ENCODE measurements at regions not wholly inside any gene's neighbourhood (a gene's known extent, or its start where the extent isn't known, plus 50 kb on each side); places are given as distances from the start of the nearest gene placed in this dataset.

- TF ChIP-seq ZNF124 (CRISPR knock-in tag; IDR thresholded peaks at IDR 0.05) (peak; percentile 59; the same call in 1 of the 2 replicates), ZNF556 (CRISPR knock-in tag; IDR thresholded peaks at IDR 0.05; ENCODE audit: borderline replicate concordance) (peak; percentile 58; the same call in 1 of the 2 replicates), DRAP1 (CRISPR knock-in tag; IDR thresholded peaks at IDR 0.05) (peak; percentile 69), ZBTB33 (CRISPR knock-in tag; IDR thresholded peaks at IDR 0.05) (peak; percentile 75), BHLHE40 (IDR thresholded peaks at IDR 0.05; ENCODE audit: low read length) (peak; percentile 76), ARID5B (CRISPR knock-in tag; IDR thresholded peaks at IDR 0.05) (peak; percentile 83), TFAP4 (IDR thresholded peaks at IDR 0.05; ENCODE audit: borderline replicate concordance, low read depth) (no peak), CSRNP1 (CRISPR knock-in tag; IDR thresholded peaks at IDR 0.05) (no peak), ZBTB25 (CRISPR knock-in tag; IDR thresholded peaks at IDR 0.05) (peak; percentile 53; the same call in 1 of the 2 replicates), ZMYM3 (CRISPR knock-in tag; IDR thresholded peaks at IDR 0.05) (peak; percentile 38; the same call in 1 of the 2 replicates), GFI1 (CRISPR knock-in tag; IDR thresholded peaks at IDR 0.05; ENCODE audit: borderline replicate concordance) (0 out of 2 replicates have a peak, but pooled peaks have one; percentile 56), FOXK1 (CRISPR knock-in tag; IDR thresholded peaks at IDR 0.05; ENCODE audit: borderline replicate concordance, low read depth) (peak; percentile 75), ZNF766 (CRISPR knock-in tag; IDR thresholded peaks at IDR 0.05; ENCODE audit: borderline replicate concordance) (peak; percentile 72; the same call in 1 of the 2 replicates), ZNF597 (CRISPR knock-in tag; IDR thresholded peaks at IDR 0.05) (no peak), ZBTB49 (CRISPR knock-in tag; IDR thresholded peaks at IDR 0.05; ENCODE audit: borderline replicate concordance) (0 out of 2 replicates have a peak, but pooled peaks have one; percentile 66)
Observed at GRCh38 chr16:13866073-13866472, 53.9 kb upstream of the ERCC4 start (continued).
